NB4 (cell line): ENCODE measurements at regions not wholly inside any gene's neighbourhood (a gene's known extent, or its start where the extent isn't known, plus 50 kb on each side); places are given as distances from the start of the nearest gene placed in this dataset.

Source experiments
- POLR2A ChIP-seq: IDR thresholded peaks from 2 replicates; pipeline ENCODE4 v1.6.1; 2011; ENCODE audit warnings: mild to moderate bottlenecking; ENCODE audit not compliant: insufficient read length; ENCODE audit errors: extremely low read depth
- TF ChIP-seq, protein P1 (sequence below): IDR thresholded peaks from one replicate; pipeline ENCODE4 v1.5.1; 2012; ENCODE audit warnings: low read depth, low read length
- TF ChIP-seq, protein P2 (sequence below): IDR thresholded peaks from 2 replicates; pipeline ENCODE4 v1.6.1; 2011; ENCODE audit warnings: low read depth, low read length

DNA sequence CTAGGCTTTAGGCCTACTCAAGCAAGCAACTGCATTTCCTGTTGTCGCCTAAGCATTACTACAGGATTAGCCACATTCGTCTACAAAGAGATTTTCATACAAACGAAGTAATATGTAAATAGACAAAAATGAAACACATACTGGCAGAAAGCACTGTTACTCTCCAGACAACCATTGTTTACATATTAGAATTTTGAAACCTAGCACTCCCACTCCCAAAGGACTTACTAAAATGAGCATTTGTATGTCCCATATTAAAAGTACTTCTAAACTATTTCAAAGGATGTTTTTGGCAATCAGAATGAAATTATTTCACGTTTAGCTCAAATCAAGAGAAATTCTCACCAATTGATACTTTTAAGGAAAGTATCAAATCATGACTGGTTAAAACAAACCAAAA, 570.8 kb downstream of the PRR32 start:
- TF ChIP-seq, protein P1, sequence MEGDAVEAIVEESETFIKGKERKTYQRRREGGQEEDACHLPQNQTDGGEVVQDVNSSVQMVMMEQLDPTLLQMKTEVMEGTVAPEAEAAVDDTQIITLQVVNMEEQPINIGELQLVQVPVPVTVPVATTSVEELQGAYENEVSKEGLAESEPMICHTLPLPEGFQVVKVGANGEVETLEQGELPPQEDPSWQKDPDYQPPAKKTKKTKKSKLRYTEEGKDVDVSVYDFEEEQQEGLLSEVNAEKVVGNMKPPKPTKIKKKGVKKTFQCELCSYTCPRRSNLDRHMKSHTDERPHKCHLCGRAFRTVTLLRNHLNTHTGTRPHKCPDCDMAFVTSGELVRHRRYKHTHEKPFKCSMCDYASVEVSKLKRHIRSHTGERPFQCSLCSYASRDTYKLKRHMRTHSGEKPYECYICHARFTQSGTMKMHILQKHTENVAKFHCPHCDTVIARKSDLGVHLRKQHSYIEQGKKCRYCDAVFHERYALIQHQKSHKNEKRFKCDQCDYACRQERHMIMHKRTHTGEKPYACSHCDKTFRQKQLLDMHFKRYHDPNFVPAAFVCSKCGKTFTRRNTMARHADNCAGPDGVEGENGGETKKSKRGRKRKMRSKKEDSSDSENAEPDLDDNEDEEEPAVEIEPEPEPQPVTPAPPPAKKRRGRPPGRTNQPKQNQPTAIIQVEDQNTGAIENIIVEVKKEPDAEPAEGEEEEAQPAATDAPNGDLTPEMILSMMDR = no peak
- TF ChIP-seq, protein P2, sequence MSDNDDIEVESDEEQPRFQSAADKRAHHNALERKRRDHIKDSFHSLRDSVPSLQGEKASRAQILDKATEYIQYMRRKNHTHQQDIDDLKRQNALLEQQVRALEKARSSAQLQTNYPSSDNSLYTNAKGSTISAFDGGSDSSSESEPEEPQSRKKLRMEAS = no peak
- no peak for TF ChIP-seq POLR2A
